ENCODE measurements at regions not wholly inside any gene's neighbourhood (a gene's known extent, or its start where the extent isn't known, plus 50 kb on each side); places are given as distances from the start of the nearest gene placed in this dataset.

- no peak overlapping the region for H3K27ac ChIP-seq
- H3K4me3 ChIP-seq = no peak overlapping the region
- 66 to 75% methylated on average over 2 of the region's 2 CpGs for WGBS, 2 donors
- ATAC-seq = no peak
- intact Hi-C loops (cut with DNase I) = no loop called here
- no peaks in the 10 kb centered on the region for H3K9me3 ChIP-seq
- DNase-seq = no peak
- H3K4me1 ChIP-seq = no peaks in the 10 kb centered on the region
- no peaks in the 10 kb centered on the region for H3K27me3 ChIP-seq
- no peak for TF ChIP-seq CTCF (IDR thresholded peaks at IDR 0.05)
- no peak for TF ChIP-seq POLR2A (IDR thresholded peaks at IDR 0.05)
- H3K36me3 ChIP-seq (replicated peaks in 1 of 2; ENCODE audit: insufficient read depth in 1 of 2, low read depth in 2 of 2) = no peaks in the 10 kb centered on the region
These were observed 293.4 kb upstream of the TBC1D5 start for GRCh38 chr3:18035641-18036449.

- 70 to 76% methylated on average over 3 of the region's 3 CpGs for WGBS, 2 donors
- no peak overlapping the region for H3K27ac ChIP-seq
- ATAC-seq = no peak
- H3K9me3 ChIP-seq = no peaks in the 10 kb centered on the region
- DNase-seq = no peak
- TF ChIP-seq CTCF (IDR thresholded peaks at IDR 0.05) (no peak), POLR2A (IDR thresholded peaks at IDR 0.05) (no peak)
- H3K36me3 ChIP-seq (replicated peaks in 1 of 2; ENCODE audit: insufficient read depth in 1 of 2, low read depth in 2 of 2) = no peaks in the 10 kb centered on the region
- no peak overlapping the region for H3K4me3 ChIP-seq
- H3K27me3 ChIP-seq = no peaks in the 10 kb centered on the region
- no peaks in the 10 kb centered on the region for H3K4me1 ChIP-seq
- intact Hi-C loops (cut with DNase I) = no loop called here
These were observed 291.2 kb upstream of the TBC1D5 start for GRCh38 chr3:18033581-18034108.

GRCh38 chr3:18030371-18030870 is 288.0 kb upstream of the TBC1D5 start:
- Histone ChIP-seq H3K4me3 (no peak overlapping the region), H3K36me3 (replicated peaks in 1 of 2; ENCODE audit: insufficient read depth in 1 of 2, low read depth in 2 of 2) (no peaks in the 10 kb centered on the region), H3K4me1 (no peaks in the 10 kb centered on the region), H3K27me3 (no peaks in the 10 kb centered on the region), H3K27ac (no peak overlapping the region), H3K9me3 (no peaks in the 10 kb centered on the region)
- intact Hi-C loops (cut with DNase I) = no loop called here
- TF ChIP-seq CTCF (IDR thresholded peaks at IDR 0.05) (no peak), POLR2A (IDR thresholded peaks at IDR 0.05) (no peak)
- DNase-seq (no peak), ATAC-seq (no peak)
- WGBS, 2 donors = 83 to 87% methylated on average over 8 of the region's 8 CpGs

- 75 to 79% methylated on average over 9 of the region's 9 CpGs for WGBS, 2 donors
These were observed 284.9 kb upstream of the TBC1D5 start for GRCh38 chr3:18027161-18027939.

More at GRCh38 chr3:18027161-18027939, 284.9 kb upstream of the TBC1D5 start:
- Histone ChIP-seq H3K36me3 (replicated peaks in 1 of 2; ENCODE audit: insufficient read depth in 1 of 2, low read depth in 2 of 2) (no peaks in the 10 kb centered on the region), H3K4me3 (no peak overlapping the region), H3K9me3 (no peaks in the 10 kb centered on the region), H3K4me1 (no peaks in the 10 kb centered on the region), H3K27ac (no peak overlapping the region), H3K27me3 (no peaks in the 10 kb centered on the region)
- TF ChIP-seq CTCF (IDR thresholded peaks at IDR 0.05) (no peak), POLR2A (IDR thresholded peaks at IDR 0.05) (no peak)
- DNase-seq = no peak
- intact Hi-C loops (cut with DNase I) = no loop called here
- no peak for ATAC-seq
